Fibroblast of villous mesenchyme (primary cell): ENCODE measurements at regions not wholly inside any gene's neighbourhood (a gene's known extent, or its start where the extent isn't known, plus 50 kb on each side); places are given as distances from the start of the nearest gene placed in this dataset.
"Not testable (repeated sequence)": the region's sequence is repeated elsewhere in the genome, so short reads cannot be mapped to it uniquely, and the experiment has no call there.

ENCODE experiments used
- DNase-seq: peaks from one replicate; pipeline ENCODE4 v3.0.0-alpha.2; 2010; ENCODE audit warnings: low read depth
- H3K4me3 ChIP-seq: 2 replicates; pipeline ENCODE4 v1.5.1; 2011; ENCODE audit warnings: low read depth, mild to moderate bottlenecking, low read length
- CTCF ChIP-seq: IDR thresholded peaks from 2 replicates; pipeline ENCODE4 v1.5.1; 2012; ENCODE audit warnings: low read depth, mild to moderate bottlenecking, low read length; ENCODE audit not compliant: insufficient read depth

GRCh38 chr20:22729616-22730236 is 145.4 kb upstream of the FOXA2 start:
- no peak for TF ChIP-seq CTCF
- DNase-seq, result no peak
- no peak overlapping the region for H3K4me3 ChIP-seq

DNA sequence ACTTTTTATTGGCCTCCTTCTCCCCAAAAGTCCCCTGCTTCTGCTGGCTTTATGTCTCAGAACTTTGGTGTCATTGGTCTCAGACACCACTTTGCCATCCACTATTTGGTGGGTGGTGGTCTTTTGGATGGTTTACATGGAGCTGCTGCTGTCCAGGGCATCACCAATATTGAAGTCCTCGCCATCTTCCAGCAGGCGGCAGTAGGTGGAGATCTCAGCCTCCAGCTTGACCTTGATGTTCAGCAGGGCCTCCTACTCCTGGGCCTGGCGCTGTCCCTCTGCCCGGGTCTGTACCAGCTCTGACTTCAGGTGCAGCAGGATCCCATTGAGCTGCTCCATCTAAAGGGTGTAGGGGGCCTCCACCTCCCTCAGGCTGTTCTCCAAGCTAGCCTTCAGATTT is 148.4 kb upstream of the FOXA2 start:
- H3K4me3 ChIP-seq, result no peak overlapping the region
- no peak for DNase-seq
- TF ChIP-seq CTCF, result peak; percentile 4

DNA sequence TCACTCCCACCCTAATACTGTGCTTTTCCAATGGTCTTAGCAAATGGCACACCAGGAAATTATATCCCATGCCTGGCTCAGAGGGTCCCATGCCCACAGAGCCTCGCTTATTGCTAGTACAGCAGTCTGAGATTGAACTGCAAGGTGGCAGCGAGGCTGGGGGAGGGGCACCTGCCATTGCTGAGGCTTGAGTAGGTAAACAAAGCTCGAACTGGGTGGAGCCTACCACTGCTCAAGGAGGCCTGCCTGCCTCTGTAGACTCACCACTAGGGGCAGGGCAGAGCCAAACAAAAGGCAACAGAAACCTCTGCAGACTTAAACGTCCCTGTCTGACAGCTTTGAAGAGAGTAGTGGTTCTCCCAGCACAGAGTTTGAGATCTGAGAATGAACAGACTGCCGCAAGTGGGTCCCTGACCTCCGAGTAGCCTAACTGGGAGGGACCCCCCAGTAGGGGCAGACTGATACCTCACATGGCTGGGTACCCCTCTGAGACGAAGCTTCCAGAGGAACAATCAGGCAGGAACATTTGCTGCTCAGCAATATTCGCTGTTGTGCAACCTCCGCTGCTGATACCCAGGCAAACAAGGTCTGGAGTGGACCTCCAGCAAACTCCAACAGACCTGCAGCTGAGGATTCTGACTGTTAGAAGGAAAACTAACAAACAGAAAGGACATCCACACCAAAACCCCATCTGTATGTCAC is 150.7 kb upstream of the FOXA2 start:
- DNase-seq, H3K4me3 ChIP-seq: not testable (repeated sequence)
- peak; percentile 51 for TF ChIP-seq CTCF

GRCh38 chr20:22740829-22741228 is 156.5 kb upstream of the FOXA2 start:
- DNase-seq, result peak; percentile 52
- H3K4me3 ChIP-seq, result no peak overlapping the region
- no peak for TF ChIP-seq CTCF

DNA sequence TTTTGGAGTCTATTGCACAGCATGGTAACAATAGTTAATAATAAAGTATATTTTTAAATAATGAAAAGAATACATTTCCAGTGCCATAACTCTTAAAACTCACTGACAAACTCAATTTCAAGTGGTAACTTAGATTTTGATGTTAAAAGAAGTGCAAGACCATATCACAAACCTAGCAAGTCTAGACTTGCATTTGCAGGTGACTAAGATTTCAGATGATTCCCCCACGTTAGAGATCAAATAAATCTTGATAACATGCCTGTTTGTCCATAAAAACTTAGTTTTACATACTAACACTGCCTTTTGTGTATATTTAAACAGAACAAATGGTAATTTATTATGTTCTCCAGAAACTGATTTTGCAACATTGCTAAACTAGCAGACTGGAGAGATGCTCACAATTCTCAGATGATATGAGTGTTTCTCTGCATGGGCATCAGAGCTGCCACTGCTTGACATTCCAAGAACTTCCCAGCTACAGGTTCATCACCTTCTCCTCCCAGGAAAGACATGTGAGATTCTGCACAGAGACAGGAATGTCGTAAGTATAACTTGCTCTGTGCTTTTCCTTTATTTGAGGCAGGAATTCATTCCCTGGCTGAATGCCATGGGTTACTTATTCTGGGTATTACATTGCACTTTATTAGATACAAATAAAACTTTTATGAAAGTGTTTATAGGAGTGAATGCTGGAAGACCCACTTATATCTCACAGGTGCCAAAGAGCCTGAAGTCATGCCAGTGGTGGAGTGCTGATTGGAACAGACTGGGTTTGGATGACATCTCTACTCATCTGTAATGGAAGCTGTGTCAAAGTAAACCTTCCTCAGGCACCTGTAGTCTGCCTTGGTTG is 160.2 kb upstream of the FOXA2 start:
- DNase-seq, result peak; percentile 50
- no peak overlapping the region for H3K4me3 ChIP-seq
- no peak for TF ChIP-seq CTCF

- no peak for DNase-seq
- no peak for TF ChIP-seq CTCF
Observed at GRCh38 chr20:22745194-22745500, 160.8 kb upstream of the FOXA2 start.

More at GRCh38 chr20:22745194-22745500, 160.8 kb upstream of the FOXA2 start:
- H3K4me3 ChIP-seq, result no peak overlapping the region
